Psoas muscle (tissue), 7 donors: ENCODE measurements at regions not wholly inside any gene's neighbourhood (a gene's known extent, or its start where the extent isn't known, plus 50 kb on each side); places are given as distances from the start of the nearest gene placed in this dataset.

ENCODE experiments used
- ATAC-seq, 4 donors: fragments of 200-7000 bp; cut with Tn5 transposase; one replicate each; pipeline ENCODE4 v1.9.1; 2020; ENCODE audit warnings: moderate library complexity in 3 of 4, mild to moderate bottlenecking in 2 of 4
- DNase-seq, 2 donors: peaks; one replicate each; pipeline ENCODE4 v3.0.0-alpha.2; 2020
- H3K27ac ChIP-seq: fragments of 200-600 bp; one replicate; pipeline ENCODE4 v1.8.0; 2022
- H3K27me3 ChIP-seq, 3 donors: fragments of 200-600 bp in 1 of 3; one replicate each; pipeline versions ENCODE4 v1.6.1 to v1.8.0; 2013 to 2022; ENCODE audit warnings: low read length in 2 of 3, mild to moderate bottlenecking in 2 of 3, moderate library complexity in 1 of 3; ENCODE audit not compliant: insufficient read depth in 3 of 3
- H3K36me3 ChIP-seq, 2 donors: fragments of 200-600 bp in 1 of 2; one replicate each; pipeline versions ENCODE4 v1.6.1 to v1.8.0; 2013 to 2022; ENCODE audit warnings: low read depth in 1 of 2, mild to moderate bottlenecking in 1 of 2, moderate library complexity in 1 of 2; ENCODE audit not compliant: insufficient read depth in 1 of 2
- H3K4me1 ChIP-seq: fragments of 200-600 bp; one replicate; pipeline ENCODE4 v1.8.0; 2022
- H3K4me3 ChIP-seq: fragments of 200-600 bp; one replicate; pipeline ENCODE4 v1.8.0; 2022; ENCODE audit warnings: mild to moderate bottlenecking
- H3K9me3 ChIP-seq: fragments of 200-600 bp; one replicate; pipeline ENCODE4 v1.8.0; 2022
- WGBS, 3 donors: extraction: QIAGEN DNeasy Blood & Tissue Kit; methylation state at CpG; one replicate each; pipeline versions ENCODE4 v1.1.6 to v1.1.7; 2013; 5-methylcytosine and 5-hydroxymethylcytosine counted together
- intact Hi-C, 2 donors: fragments of 100-400 bp; cut with DNase I; formaldehyde crosslinking; loops; one replicate each; pipeline versions ENCODE4 v1.11.0 to v1.14.2; 2022
- TF ChIP-seq, protein P1 (sequence below): fragments of 200-600 bp; IDR thresholded peaks from one replicate; pipeline ENCODE4 v1.8.0; 2022; ENCODE audit warnings: antibody characterized with exemption
- donor health status: healthy with polysubstance abuse.
- donor health status: DM: no; HTN: no; CAD: no; lungs with moderate emphysema.
- donor health status: Bipolar disorder and iron deficiency.
- donor health status: healthy.
- donor health status: DM: yes; HTN: yes; CAD: no.
- donor health status: DM: no; HTN: no; CAD: no.
- donor health status: DM: yes; HTN: yes; CAD: no.

GRCh38 chr11:80214413-80214812 lies 773.6 kb upstream of the TENM4 start:
- H3K27ac ChIP-seq, result no peak overlapping the region
- no peaks in the 10 kb centered on the region for H3K9me3 ChIP-seq
- WGBS, 3 donors, result 71 to 74% (median 72%) methylated on average over 2 of the region's 2 CpGs
- intact Hi-C loops, result no loop called here
- no peaks in the 10 kb centered on the region for H3K27me3 ChIP-seq
- no peaks in the 10 kb centered on the region for H3K36me3 ChIP-seq
- ATAC-seq, result no peak
- TF ChIP-seq, protein P1, sequence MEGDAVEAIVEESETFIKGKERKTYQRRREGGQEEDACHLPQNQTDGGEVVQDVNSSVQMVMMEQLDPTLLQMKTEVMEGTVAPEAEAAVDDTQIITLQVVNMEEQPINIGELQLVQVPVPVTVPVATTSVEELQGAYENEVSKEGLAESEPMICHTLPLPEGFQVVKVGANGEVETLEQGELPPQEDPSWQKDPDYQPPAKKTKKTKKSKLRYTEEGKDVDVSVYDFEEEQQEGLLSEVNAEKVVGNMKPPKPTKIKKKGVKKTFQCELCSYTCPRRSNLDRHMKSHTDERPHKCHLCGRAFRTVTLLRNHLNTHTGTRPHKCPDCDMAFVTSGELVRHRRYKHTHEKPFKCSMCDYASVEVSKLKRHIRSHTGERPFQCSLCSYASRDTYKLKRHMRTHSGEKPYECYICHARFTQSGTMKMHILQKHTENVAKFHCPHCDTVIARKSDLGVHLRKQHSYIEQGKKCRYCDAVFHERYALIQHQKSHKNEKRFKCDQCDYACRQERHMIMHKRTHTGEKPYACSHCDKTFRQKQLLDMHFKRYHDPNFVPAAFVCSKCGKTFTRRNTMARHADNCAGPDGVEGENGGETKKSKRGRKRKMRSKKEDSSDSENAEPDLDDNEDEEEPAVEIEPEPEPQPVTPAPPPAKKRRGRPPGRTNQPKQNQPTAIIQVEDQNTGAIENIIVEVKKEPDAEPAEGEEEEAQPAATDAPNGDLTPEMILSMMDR, result no peak
- no peak overlapping the region for H3K4me3 ChIP-seq
- no peaks in the 10 kb centered on the region for H3K4me1 ChIP-seq
- no peak for DNase-seq

DNA sequence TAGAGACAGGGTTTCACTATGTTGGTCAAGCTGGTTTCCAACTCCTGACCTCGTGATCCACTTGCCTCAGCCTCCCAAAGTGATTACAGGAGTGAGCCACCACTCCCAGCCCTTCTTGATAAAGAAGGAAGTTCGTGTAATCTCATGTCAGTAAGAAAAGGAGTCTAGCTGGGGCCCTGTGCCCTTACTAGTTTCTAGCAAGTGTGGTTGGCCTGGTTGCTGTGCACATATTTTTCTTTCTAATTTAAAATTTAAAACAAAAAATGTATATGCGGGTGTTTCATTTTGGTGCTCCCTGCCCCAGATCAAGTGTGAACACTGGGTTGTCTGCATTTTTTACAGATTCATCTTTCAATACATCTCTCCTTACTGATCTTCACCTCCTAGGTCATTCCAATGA lies 770.8 kb upstream of the TENM4 start:
- no peaks in the 10 kb centered on the region for H3K9me3 ChIP-seq
- H3K4me1 ChIP-seq, result no peaks in the 10 kb centered on the region
- intact Hi-C loops, result no loop called here
- no peaks in the 10 kb centered on the region for H3K36me3 ChIP-seq
- no peak overlapping the region for H3K4me3 ChIP-seq
- no peak overlapping the region for H3K27ac ChIP-seq
- TF ChIP-seq, protein P1, result no peak
- no peak for ATAC-seq
- DNase-seq, result no peak
- WGBS, 3 donors, result 55 to 61% (median 57%) methylated on average over 3 of the region's 3 CpGs
- H3K27me3 ChIP-seq, result no peaks in the 10 kb centered on the region

GRCh38 chr11:80204021-80204420 lies 763.2 kb upstream of the TENM4 start:
- intact Hi-C loops, result no loop called here
- Histone ChIP-seq H3K4me1 (no peaks in the 10 kb centered on the region), H3K36me3 (no peaks in the 10 kb centered on the region), H3K27me3 (no peaks in the 10 kb centered on the region), H3K4me3 (no peak overlapping the region), H3K9me3 (no peaks in the 10 kb centered on the region), H3K27ac (no peak overlapping the region)
- ATAC-seq (no peak), DNase-seq (no peak)
- TF ChIP-seq, protein P1, result no peak

GRCh38 chr11:80196932-80197554 lies 756.2 kb upstream of the TENM4 start:
- Histone ChIP-seq H3K9me3 (no peaks in the 10 kb centered on the region), H3K27me3 (no peaks in the 10 kb centered on the region), H3K36me3 (no peaks in the 10 kb centered on the region), H3K4me1 (no peaks in the 10 kb centered on the region), H3K27ac (no peak overlapping the region), H3K4me3 (no peak overlapping the region)
- WGBS, 3 donors, result 88 to 98% (median 92%) methylated on average over 4 of the region's 4 CpGs
- ATAC-seq, result no peak
- intact Hi-C loops, result no loop called here
- TF ChIP-seq, protein P1, result no peak
- DNase-seq, result no peak

GRCh38 chr11:80196041-80196440 lies 755.2 kb upstream of the TENM4 start:
- H3K4me3 ChIP-seq, result no peak overlapping the region
- no peak for DNase-seq
- H3K27me3 ChIP-seq, result no peaks in the 10 kb centered on the region
- H3K36me3 ChIP-seq, result no peaks in the 10 kb centered on the region
- H3K4me1 ChIP-seq, result no peaks in the 10 kb centered on the region
- no peaks in the 10 kb centered on the region for H3K9me3 ChIP-seq
- intact Hi-C loops, result no loop called here
- TF ChIP-seq, protein P1, result no peak
- ATAC-seq, result no peak
- H3K27ac ChIP-seq, result no peak overlapping the region
